ENCODE measurements at regions not wholly inside any gene's neighbourhood (a gene's known extent, or its start where the extent isn't known, plus 50 kb on each side); places are given as distances from the start of the nearest gene placed in this dataset.
"Not testable (repeated sequence)": the region's sequence is repeated elsewhere in the genome, so short reads cannot be mapped to it uniquely, and the experiment has no call there.

GRCh38 chr1:47688461-47689296 is 250.8 kb downstream of the FOXD2 start:
- DNase-seq = no peak

- DNase-seq = no peak
Measured at GRCh38 chr1:47689894-47690293, 252.1 kb downstream of the FOXD2 start.

GRCh38 chr1:47690341-47691250 is 252.8 kb downstream of the FOXD2 start:
- no peak for DNase-seq

GRCh38 chr1:47691293-47691692 is 253.4 kb downstream of the FOXD2 start:
- not testable (repeated sequence) for DNase-seq

GRCh38 chr1:47692196-47692595 is 254.4 kb downstream of the FOXD2 start:
- no peak for DNase-seq

GRCh38 chr1:47693115-47693514 is 255.3 kb downstream of the FOXD2 start:
- no peak for DNase-seq

GRCh38 chr1:47694011-47694890 is 256.4 kb downstream of the FOXD2 start:
- no peak for DNase-seq

GRCh38 chr1:47696404-47696736 is 258.5 kb downstream of the FOXD2 start:
- no peak for DNase-seq

GRCh38 chr1:47696737-47697441 is 259.0 kb downstream of the FOXD2 start:
- no peak for DNase-seq

GRCh38 chr1:47697616-47698335 is 259.9 kb downstream of the FOXD2 start:
- DNase-seq = no peak

- DNase-seq = no peak
Measured at GRCh38 chr1:47699492-47700235, 261.8 kb downstream of the FOXD2 start.

- no peak for DNase-seq
Measured at GRCh38 chr1:47701283-47701682, 263.4 kb downstream of the FOXD2 start.

- DNase-seq = no peak
Measured at GRCh38 chr1:47701741-47702515, 264.1 kb downstream of the FOXD2 start.

GRCh38 chr1:47703156-47703825 is 265.4 kb downstream of the FOXD2 start:
- DNase-seq = no peak

GRCh38 chr1:47703981-47704596 is 266.2 kb downstream of the FOXD2 start:
- no peak for DNase-seq

GRCh38 chr1:47705517-47706130 is 267.8 kb downstream of the FOXD2 start:
- no peak for DNase-seq

- DNase-seq = no peak
Measured at GRCh38 chr1:47707503-47707902, 269.7 kb downstream of the FOXD2 start.

GRCh38 chr1:47708019-47708535 is 270.2 kb downstream of the FOXD2 start:
- DNase-seq = no peak
